Activated CD4-positive, alpha-beta T cell treated with anti-CD3 and anti-CD28 coated beads, Interleukin-2, Interleukin-6, amounts not matched to agents 100 ng/mL and 50 ng/mL, durations not matched to agents 16 hours and 8 hours (primary cell): ENCODE measurements at regions not wholly inside any gene's neighbourhood (a gene's known extent, or its start where the extent isn't known, plus 50 kb on each side); places are given as distances from the start of the nearest gene placed in this dataset.

Experiments
- DNase-seq: peaks from one replicate; pipeline ENCODE4 v3.0.0-alpha.2; 2020

DNA sequence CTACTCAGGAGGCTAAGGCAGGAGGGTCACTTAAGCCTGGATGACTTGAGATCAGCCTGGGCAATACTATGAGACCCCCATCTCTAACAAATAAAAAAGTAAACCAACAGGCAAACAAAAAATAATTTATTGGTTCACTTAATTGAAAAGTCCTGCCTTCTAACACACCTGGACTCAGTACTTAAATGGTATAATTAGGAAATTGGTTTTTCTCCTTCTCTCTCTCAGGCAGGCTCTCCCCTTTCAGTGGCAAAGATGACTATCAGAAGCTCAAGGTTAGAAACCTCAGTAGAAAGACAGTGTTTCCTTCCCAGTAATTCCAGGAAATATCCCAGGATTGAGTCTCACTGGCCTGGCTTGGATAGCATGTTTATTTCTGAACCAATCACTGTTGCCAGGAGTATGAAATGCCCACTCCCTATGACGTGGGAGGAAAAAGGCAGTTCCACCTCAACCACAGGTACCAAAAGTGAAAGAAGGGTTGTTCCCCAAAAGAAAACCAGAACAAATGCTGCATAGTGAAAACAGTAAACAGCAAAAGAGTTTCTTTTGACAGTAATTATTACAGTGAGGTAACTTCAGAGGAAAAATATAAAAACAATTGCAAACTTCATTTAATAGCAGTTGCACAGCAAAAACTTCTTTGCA, 56.3 kb upstream of the SOX6 start:
- peak; percentile 1 for DNase-seq

DNA sequence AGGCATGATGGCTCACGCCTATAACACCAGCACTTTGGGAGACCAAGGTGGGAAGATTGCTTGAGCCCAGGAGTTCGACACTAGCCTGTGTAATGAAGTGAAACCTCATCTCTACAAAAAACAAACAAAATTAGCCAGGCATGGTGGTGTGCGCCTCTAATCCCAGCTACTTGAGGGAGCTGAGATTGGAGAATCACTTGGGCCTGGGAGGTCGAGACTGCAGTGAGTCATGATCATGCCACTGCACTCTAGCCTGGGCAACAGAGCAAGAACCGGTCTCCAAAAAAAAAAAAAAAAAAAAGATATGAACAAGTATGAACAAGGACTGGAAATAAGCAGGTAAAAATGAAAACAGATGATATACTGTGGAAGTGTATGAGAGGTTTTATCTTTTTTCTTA, 54.1 kb upstream of the SOX6 start:
- DNase-seq = no peak

DNA sequence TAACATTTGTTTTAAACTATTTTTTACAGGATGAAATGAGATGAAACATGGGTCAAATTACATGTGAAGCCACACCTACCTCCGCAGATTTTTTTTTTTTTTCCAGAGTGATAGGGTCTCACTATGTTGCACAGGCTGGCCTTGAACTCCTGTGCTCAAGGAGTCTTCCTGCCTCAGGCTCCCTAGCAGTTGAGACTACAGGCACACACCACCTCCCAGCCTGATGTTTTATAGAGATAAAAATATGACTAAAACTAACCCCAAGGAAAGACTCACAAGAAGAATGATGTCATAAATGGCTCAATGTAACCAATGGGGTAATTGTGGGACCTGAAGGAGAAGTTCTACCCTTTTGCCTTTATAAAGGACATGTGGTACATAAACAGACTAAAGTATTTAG, 52.3 kb upstream of the SOX6 start:
- no peak for DNase-seq

DNA sequence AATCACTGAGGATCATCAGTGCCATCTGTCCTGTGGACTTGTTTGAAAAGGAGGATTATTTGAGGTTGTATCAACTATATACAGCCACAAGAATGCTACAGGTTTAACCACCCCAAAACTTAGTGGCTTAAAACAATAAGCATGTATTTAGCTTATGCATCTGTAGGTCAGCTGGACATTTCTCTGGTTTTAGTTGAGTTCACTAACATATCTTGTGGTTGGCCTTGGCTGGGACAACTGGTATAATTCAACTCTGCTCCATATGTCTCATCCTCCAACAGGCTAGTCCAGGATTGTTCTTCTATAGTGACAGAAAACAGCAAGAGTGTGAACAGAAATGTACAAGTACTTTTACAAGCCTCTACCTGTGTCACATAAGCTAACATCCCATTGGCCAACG, 49.9 kb upstream of the SOX6 start:
- no peak for DNase-seq
